Skeletal muscle satellite cell (primary cell): ENCODE measurements at regions not wholly inside any gene's neighbourhood (a gene's known extent, or its start where the extent isn't known, plus 50 kb on each side); places are given as distances from the start of the nearest gene placed in this dataset.
A peak's percentile ranks its signal among the peaks of the same experiment; 100 is the strongest.

Experiments used
- H3K27me3 ChIP-seq: 2 replicates; pipeline ENCODE4 v1.7.0; 2013; ENCODE audit warnings: low read length; ENCODE audit not compliant: control insufficient read depth, insufficient read depth
- H3K36me3 ChIP-seq: 2 replicates; pipeline ENCODE4 v1.7.0; 2013; ENCODE audit warnings: mild to moderate bottlenecking, control low read depth, low read length; ENCODE audit not compliant: insufficient read depth
- H3K4me1 ChIP-seq: 2 replicates; pipeline ENCODE4 v1.7.0; 2013; ENCODE audit warnings: low read length; ENCODE audit not compliant: control insufficient read depth, insufficient read depth
- H3K4me2 ChIP-seq: 2 replicates; pipeline ENCODE4 v1.7.0; 2013; ENCODE audit warnings: mild to moderate bottlenecking, low read length
- H3K4me3 ChIP-seq: 2 replicates; pipeline ENCODE4 v1.7.0; 2013; ENCODE audit warnings: low read length
- H3K9ac ChIP-seq: 2 replicates; pipeline ENCODE4 v1.7.0; 2013; ENCODE audit warnings: mild to moderate bottlenecking, low read depth, low read length, moderate library complexity
- H3K9me3 ChIP-seq: replicated peaks from 2 replicates; pipeline ENCODE4 v1.7.0; 2013; ENCODE audit warnings: mild to moderate bottlenecking, control low read depth, low read length

GRCh38 chr3:99084826-99085225, 183.3 kb upstream of the DCBLD2 start:
- no peaks in the 10 kb centered on the region for H3K36me3 ChIP-seq
- H3K27me3 ChIP-seq: no peaks in the 10 kb centered on the region
- no peak overlapping the region for H3K4me3 ChIP-seq
- no peaks in the 10 kb centered on the region for H3K4me1 ChIP-seq
- H3K4me2 ChIP-seq: no peak overlapping the region
- H3K9me3 ChIP-seq: no peaks in the 10 kb centered on the region
- no peak overlapping the region for H3K9ac ChIP-seq

DNA sequence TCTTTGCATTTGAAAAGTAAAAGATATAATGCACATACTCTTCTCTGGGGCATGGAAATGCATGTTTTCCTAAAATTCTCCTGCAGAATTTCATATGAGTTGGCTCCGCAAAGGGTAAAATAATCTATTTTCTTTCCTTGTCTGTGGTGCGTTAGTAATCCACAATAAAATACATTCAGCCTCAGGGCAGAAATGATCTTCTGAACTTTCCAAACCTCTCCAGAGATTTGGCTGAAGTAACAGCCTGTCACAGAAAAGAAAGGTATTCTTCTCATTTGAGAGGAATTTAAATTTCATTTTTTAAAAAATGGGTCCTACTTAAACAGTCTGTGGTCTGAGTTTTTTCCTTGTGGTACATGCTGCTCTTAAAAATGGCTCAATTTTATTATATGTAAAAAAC, 182.7 kb upstream of the DCBLD2 start:
- Histone ChIP-seq H3K4me1 (no peaks in the 10 kb centered on the region), H3K4me3 (no peak overlapping the region), H3K27me3 (no peaks in the 10 kb centered on the region), H3K9ac (no peak overlapping the region), H3K36me3 (no peaks in the 10 kb centered on the region), H3K9me3 (no peaks in the 10 kb centered on the region), H3K4me2 (no peak overlapping the region)

GRCh38 chr3:99071096-99071495, 169.6 kb upstream of the DCBLD2 start:
- Histone ChIP-seq H3K36me3 (no peaks in the 10 kb centered on the region), H3K4me1 (no peaks in the 10 kb centered on the region), H3K9me3 (no peaks in the 10 kb centered on the region), H3K4me2 (no peak overlapping the region), H3K9ac (no peak overlapping the region), H3K4me3 (no peak overlapping the region), H3K27me3 (peaks cover 12% of the 10 kb centered on the region)

- no peak overlapping the region for H3K4me3 ChIP-seq
- no peak overlapping the region for H3K4me2 ChIP-seq
- no peaks in the 10 kb centered on the region for H3K9me3 ChIP-seq
- H3K27me3 ChIP-seq: peaks cover 23% of the 10 kb centered on the region
- H3K36me3 ChIP-seq: no peaks in the 10 kb centered on the region
- no peaks in the 10 kb centered on the region for H3K4me1 ChIP-seq
- no peak overlapping the region for H3K9ac ChIP-seq
Measured at GRCh38 chr3:99069973-99070372, 168.5 kb upstream of the DCBLD2 start.

GRCh38 chr3:99066863-99067262, 165.4 kb upstream of the DCBLD2 start:
- H3K4me3 ChIP-seq: no peak overlapping the region
- no peaks in the 10 kb centered on the region for H3K4me1 ChIP-seq
- no peak overlapping the region for H3K4me2 ChIP-seq
- H3K9ac ChIP-seq: no peak overlapping the region
- no peaks in the 10 kb centered on the region for H3K36me3 ChIP-seq
- peaks cover 26% of the 10 kb centered on the region for H3K27me3 ChIP-seq
- no peaks in the 10 kb centered on the region for H3K9me3 ChIP-seq

DNA sequence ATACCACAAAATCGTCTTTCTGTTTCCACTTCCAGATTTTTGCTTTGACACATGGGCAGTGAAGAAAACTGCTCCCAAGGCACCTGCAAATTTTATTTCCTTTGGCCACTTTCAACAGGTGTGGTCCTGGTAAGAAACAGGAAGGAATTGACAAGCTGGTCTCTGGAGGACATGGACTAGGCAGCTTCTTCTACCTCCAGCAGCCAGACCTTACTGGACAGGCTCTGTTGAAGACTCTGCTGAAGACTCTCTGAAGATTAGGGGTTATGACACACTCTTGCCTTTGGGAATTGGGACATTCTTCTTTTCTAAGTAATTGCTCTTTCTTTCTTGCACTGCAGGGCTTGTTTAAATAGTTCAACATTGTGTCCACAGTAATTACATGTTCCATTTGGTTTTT, 147.7 kb upstream of the DCBLD2 start:
- H3K27me3 ChIP-seq: peaks cover 10% of the 10 kb centered on the region
- H3K4me3 ChIP-seq: no peak overlapping the region
- H3K4me2 ChIP-seq: no peak overlapping the region
- no peak overlapping the region for H3K9ac ChIP-seq
- no peaks in the 10 kb centered on the region for H3K4me1 ChIP-seq
- H3K9me3 ChIP-seq: no peaks in the 10 kb centered on the region
- H3K36me3 ChIP-seq: no peaks in the 10 kb centered on the region

- Histone ChIP-seq H3K4me2 (no peak overlapping the region), H3K4me3 (no peak overlapping the region), H3K27me3 (peaks cover 9% of the 10 kb centered on the region), H3K9ac (no peak overlapping the region), H3K4me1 (no peaks in the 10 kb centered on the region), H3K9me3 (no peaks in the 10 kb centered on the region), H3K36me3 (no peaks in the 10 kb centered on the region)
Measured at GRCh38 chr3:99041747-99042146, 140.3 kb upstream of the DCBLD2 start.

- H3K4me2 ChIP-seq: no peak overlapping the region
- H3K36me3 ChIP-seq: no peaks in the 10 kb centered on the region
- no peak overlapping the region for H3K9ac ChIP-seq
- no peak overlapping the region for H3K4me3 ChIP-seq
- no peaks in the 10 kb centered on the region for H3K4me1 ChIP-seq
- H3K27me3 ChIP-seq: no peaks in the 10 kb centered on the region
- H3K9me3 ChIP-seq: no peaks in the 10 kb centered on the region
Measured at GRCh38 chr3:99031778-99032177, 130.3 kb upstream of the DCBLD2 start.

- Histone ChIP-seq H3K4me1 (no peaks in the 10 kb centered on the region), H3K36me3 (no peaks in the 10 kb centered on the region), H3K9me3 (no peaks in the 10 kb centered on the region), H3K9ac (peak overlapping the region; percentile 8), H3K4me3 (no peak overlapping the region), H3K27me3 (no peaks in the 10 kb centered on the region), H3K4me2 (no peak overlapping the region)
Measured at GRCh38 chr3:99023590-99024192, 122.2 kb upstream of the DCBLD2 start.

- no peak overlapping the region for H3K9ac ChIP-seq
- no peaks in the 10 kb centered on the region for H3K36me3 ChIP-seq
- no peaks in the 10 kb centered on the region for H3K4me1 ChIP-seq
- no peaks in the 10 kb centered on the region for H3K9me3 ChIP-seq
- H3K27me3 ChIP-seq: no peaks in the 10 kb centered on the region
- no peak overlapping the region for H3K4me2 ChIP-seq
- H3K4me3 ChIP-seq: no peak overlapping the region
Measured at GRCh38 chr3:99021466-99021865, 120.0 kb upstream of the DCBLD2 start.

- H3K9ac ChIP-seq: no peak overlapping the region
- no peak overlapping the region for H3K4me3 ChIP-seq
- no peak overlapping the region for H3K4me2 ChIP-seq
- no peaks in the 10 kb centered on the region for H3K4me1 ChIP-seq
- H3K36me3 ChIP-seq: no peaks in the 10 kb centered on the region
- no peaks in the 10 kb centered on the region for H3K9me3 ChIP-seq
- no peaks in the 10 kb centered on the region for H3K27me3 ChIP-seq
Measured at GRCh38 chr3:99016452-99016851, 115.0 kb upstream of the DCBLD2 start.

DNA sequence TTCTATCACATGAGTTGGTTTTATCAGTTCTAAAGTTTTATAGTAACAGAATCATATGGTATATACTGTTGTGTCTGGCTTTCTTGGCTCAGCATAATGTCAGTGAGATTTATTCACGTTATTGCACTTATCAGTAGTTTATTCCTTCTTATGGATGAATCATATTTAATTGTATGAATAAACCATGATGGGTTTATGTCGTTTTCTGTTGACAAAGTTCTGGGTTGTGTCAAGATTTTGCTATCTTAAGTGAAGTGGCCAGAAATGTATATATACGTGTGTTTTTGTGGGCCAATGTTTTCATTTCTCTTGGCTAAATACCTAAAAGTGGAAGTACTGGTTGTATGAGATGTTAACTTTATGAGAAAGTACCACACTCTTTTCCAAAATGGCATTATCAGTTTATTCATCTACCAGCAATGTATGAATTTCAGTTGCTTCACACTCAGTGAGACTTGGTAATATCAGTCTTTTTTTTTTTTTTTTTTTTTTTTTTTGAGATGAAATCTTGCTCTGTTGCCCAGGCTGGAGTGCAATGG, 112.4 kb upstream of the DCBLD2 start:
- no peaks in the 10 kb centered on the region for H3K36me3 ChIP-seq
- H3K4me2 ChIP-seq: no peak overlapping the region

More for the DNA sequence above, 112.4 kb upstream of the DCBLD2 start:
- Histone ChIP-seq H3K9ac (no peak overlapping the region), H3K27me3 (no peaks in the 10 kb centered on the region), H3K4me3 (no peak overlapping the region), H3K9me3 (no peaks in the 10 kb centered on the region), H3K4me1 (no peaks in the 10 kb centered on the region)
